SJSA1 (cell line): ENCODE measurements at regions not wholly inside any gene's neighbourhood (a gene's known extent, or its start where the extent isn't known, plus 50 kb on each side); places are given as distances from the start of the nearest gene placed in this dataset.

Experiments
- DNase-seq, 2 experiments: peaks; one replicate each; pipeline ENCODE4 v3.0.0-alpha.2; 2015 to 2020; ENCODE audit warnings: low spot score in 2 of 2, low read depth in 1 of 2
- H3K27ac ChIP-seq: fragments of 250-450 bp; sonication (Bioruptor Pico); 2 replicates; pipeline ENCODE4 v1.5.1; 2020; ENCODE audit warnings: mild to moderate bottlenecking, moderate library complexity
- H3K27me3 ChIP-seq: fragments of 250-450 bp; sonication (Bioruptor Pico); replicated peaks from 2 replicates; pipeline ENCODE4 v1.5.1; 2020; ENCODE audit warnings: mild to moderate bottlenecking, moderate library complexity
- H3K36me3 ChIP-seq: fragments of 250-450 bp; sonication (Bioruptor Pico); 2 replicates; pipeline ENCODE4 v1.5.1; 2020; ENCODE audit warnings: mild to moderate bottlenecking
- H3K4me1 ChIP-seq: fragments of 250-450 bp; sonication (Bioruptor Pico); replicated peaks from 2 replicates; pipeline ENCODE4 v1.6.1; 2021; ENCODE audit warnings: mild to moderate bottlenecking
- H3K4me3 ChIP-seq: fragments of 250-450 bp; sonication (Bioruptor Pico); 2 replicates; pipeline ENCODE4 v1.5.1; 2020; ENCODE audit warnings: mild to moderate bottlenecking
- H3K9me3 ChIP-seq: fragments of 250-450 bp; sonication (Bioruptor Pico); replicated peaks from 2 replicates; pipeline ENCODE4 v1.5.1; 2020; ENCODE audit warnings: mild to moderate bottlenecking

DNA sequence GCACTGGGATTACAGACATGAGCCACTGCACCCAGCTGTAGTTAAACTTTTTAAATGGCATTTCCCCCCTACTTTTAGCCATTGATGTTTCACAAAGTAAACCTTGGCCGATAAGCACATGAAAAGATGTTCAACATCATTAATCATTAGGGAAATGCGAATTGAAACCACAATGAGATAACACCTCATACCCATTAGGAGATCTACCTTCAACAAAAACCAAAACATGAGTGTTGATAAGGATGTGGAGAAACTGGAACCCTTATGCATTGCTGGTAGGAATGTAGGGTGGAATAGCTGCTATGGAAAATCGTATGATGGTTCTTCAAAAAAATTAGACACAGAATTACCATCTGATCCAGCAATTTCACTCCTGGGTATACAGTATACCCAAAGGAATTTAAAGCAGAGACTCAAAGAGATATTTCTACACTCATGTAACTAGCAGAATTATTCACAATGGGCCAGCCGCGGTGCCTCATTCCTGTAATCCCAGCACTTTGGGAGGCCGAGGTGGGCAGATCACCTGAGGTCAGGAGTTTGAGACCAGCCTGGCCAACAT, 286.5 kb upstream of the JARID2 start:
- Histone ChIP-seq H3K4me1 (no peaks in the 10 kb centered on the region), H3K4me3 (no peak overlapping the region), H3K36me3 (no peaks in the 10 kb centered on the region), H3K27me3 (no peaks in the 10 kb centered on the region), H3K27ac (no peak overlapping the region), H3K9me3 (0 out of 2 replicates have a peak, but pooled peaks cover 10% of the 10 kb centered on the region)
- DNase-seq: no peak

DNA sequence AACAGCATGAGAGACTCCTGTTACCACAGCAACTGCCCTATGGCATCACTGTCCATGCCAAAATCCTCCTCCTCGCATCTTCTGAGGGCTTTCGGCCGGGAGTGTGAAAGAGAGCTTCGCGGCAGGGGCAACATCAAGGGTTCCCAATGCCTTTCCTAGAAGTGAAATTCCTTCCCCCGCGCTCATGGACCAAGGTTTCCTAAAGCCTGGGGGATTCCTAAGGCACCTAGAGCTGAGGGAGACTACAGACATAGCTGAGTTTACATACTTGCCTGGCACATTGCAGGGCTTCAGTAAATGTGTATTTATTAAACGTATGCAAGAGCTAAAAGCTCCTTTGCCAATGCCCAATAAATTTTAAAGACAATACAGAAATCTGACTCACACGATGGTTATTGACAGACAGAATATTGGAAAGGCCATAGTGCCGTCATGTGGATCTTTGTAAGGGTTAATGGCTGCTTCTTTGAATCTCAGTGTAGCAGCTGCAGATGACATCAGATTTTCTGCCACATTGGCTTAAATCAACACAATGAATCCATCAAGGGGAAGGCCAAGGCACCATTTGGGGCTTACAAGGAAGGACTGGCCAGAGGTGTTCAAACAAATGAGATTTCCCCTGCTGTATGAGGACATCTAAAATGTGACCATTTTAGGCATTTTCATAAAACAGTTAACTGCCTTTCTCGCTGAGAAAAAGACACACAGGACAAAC, 281.2 kb upstream of the JARID2 start:
- DNase-seq: no peak
- Histone ChIP-seq H3K36me3 (no peaks in the 10 kb centered on the region), H3K4me3 (no peak overlapping the region), H3K4me1 (no peaks in the 10 kb centered on the region), H3K9me3 (peaks cover 21% of the 10 kb centered on the region; the same call in 1 of the 2 replicates), H3K27me3 (no peaks in the 10 kb centered on the region), H3K27ac (no peak overlapping the region)

DNA sequence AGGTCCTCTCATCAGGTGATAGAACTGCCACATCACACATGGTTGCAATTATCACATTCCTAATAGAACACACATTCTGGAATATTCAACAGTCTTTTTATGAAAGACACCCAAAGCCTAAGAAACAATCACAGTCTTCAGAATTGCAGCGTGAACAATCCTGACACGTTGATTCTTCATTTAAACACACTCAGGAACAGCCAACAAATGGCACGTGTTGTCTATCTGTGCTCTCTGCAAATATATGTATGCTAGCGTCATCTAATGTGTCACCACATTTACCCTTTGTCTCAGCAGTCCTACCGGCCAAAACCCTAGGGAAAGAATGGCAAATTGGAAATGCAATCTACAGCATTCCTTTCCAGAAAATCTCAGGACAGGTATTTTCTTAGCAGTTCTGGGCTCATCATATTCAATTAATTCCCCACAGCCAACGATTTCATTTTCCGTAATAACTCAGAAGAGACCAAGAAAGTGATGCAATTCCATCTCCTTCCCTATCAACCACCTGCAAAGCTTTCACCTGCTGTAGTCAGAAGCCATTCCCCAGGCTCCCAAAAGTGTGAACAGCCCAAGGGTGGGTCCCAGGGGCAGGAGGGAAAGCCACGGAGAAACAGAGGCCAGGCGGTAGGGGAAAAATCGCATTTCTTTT, 280.3 kb upstream of the JARID2 start:
- H3K4me3 ChIP-seq: no peak overlapping the region
- H3K36me3 ChIP-seq: no peaks in the 10 kb centered on the region
- no peaks in the 10 kb centered on the region for H3K27me3 ChIP-seq
- no peaks in the 10 kb centered on the region for H3K4me1 ChIP-seq
- no peak overlapping the region for H3K27ac ChIP-seq
- H3K9me3 ChIP-seq: peaks cover 21% of the 10 kb centered on the region; the same call in 1 of the 2 replicates
- no peak for DNase-seq

DNA sequence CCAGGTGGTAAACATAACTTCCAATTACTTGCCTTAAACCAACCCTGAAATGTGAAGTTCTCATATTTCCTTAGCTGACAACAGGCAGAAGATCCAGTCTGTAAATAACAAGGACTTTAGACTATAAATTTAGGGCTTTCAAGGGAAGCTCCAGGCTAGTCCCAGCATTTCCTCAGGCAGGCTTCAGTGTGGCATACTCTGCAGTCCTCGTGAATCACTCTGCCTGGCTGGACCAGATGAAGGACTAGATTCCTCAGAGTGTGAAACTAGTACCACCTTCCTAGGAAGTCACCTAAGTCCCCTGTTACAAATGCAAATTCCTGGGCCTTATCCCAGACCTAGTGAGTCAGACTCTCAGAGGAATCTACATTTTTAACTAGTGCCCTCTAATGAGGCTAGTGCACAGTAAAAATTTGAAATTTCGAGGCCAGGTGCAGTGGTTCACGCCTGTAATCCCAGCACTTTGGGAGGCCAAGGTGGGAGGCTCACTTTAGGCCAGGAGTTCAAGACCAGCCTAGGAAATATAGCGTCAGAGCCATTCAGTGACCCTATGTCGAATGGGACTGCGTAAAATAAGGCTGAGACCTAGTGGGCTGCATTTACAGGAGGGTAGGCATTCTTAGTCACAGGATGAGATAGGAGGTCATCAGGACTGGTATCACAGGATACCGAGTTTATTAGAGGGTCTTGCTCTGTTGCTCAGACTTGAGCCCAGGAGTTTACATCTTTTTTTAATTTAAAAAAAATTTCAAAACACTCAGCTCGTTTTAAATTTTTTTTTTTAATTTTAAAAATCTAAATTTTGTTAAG, 279.6 kb upstream of the JARID2 start:
- no peaks in the 10 kb centered on the region for H3K36me3 ChIP-seq
- no peak overlapping the region for H3K4me3 ChIP-seq
- no peak for DNase-seq
- H3K27me3 ChIP-seq: no peaks in the 10 kb centered on the region
- no peaks in the 10 kb centered on the region for H3K4me1 ChIP-seq
- no peak overlapping the region for H3K27ac ChIP-seq
- H3K9me3 ChIP-seq: peaks cover 21% of the 10 kb centered on the region; the same call in 1 of the 2 replicates

DNA sequence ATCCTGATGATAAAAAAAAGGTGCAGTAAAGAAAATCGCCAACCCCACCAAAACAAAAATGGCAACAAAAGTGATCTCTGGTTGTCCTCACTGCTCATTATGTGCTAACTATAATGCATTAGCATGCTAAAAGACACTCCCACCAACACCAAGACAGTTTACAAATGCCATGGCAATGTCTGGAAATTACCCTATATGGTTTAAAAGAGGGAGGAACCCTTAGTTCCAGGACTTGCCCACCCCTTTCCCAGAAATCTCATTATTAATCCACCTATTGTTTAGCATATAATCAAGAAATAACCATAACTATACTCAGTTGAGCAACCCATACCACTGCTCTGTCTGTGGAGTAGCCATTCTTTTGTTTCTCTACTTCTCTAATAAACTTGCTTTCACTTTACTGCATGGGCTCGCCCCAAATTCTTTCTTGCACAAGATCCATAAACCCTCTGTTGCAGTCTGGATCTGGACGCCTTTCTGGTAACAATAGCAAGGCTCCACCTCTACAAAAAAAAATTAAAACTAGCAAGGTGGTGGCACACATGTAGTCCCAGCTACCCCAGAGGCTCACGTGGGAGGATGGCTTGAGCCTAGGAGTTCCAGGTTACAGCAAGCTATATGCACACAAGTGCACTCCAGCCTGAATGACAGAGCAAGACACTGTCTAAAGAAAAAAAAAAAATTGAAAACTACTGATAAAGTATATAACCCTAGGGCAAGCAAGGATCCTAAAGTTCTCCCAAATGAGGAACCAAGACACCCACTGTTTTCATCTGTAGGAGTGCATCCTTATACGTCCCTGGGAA, 278.8 kb upstream of the JARID2 start:
- no peak for DNase-seq
- no peaks in the 10 kb centered on the region for H3K27me3 ChIP-seq
- no peak overlapping the region for H3K4me3 ChIP-seq
- H3K36me3 ChIP-seq: no peaks in the 10 kb centered on the region
- H3K27ac ChIP-seq: no peak overlapping the region
- no peaks in the 10 kb centered on the region for H3K4me1 ChIP-seq
- H3K9me3 ChIP-seq: peaks cover 21% of the 10 kb centered on the region; the same call in 1 of the 2 replicates

DNA sequence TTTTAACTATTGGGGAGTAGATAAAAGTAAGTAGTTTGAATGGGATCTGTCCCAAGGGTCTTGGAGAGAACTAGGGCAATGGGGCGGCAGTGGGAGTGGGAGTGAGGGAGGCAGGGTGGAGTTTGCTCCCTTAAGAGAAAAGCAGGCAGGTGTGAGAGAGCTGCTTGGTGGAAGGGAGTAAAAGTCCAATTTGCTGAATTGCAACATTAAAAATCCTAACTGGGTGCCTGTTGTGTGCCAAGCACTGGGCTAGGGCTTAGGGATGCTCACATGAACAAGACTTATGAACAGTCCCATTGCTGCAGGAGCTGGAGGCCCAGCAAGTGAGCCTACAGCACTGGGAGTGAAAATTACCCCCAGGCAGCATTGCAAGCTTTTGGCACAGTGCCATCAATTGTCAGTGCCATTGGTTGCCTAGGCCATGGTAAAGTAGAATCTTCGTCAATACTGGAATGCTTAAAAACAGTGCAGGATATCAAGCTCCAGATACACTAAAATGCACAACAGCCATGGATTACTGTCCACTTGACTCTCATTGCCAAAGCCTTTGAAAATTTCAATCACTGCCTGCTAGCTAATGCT, 277.7 kb upstream of the JARID2 start:
- H3K9me3 ChIP-seq: peaks cover 19% of the 10 kb centered on the region; the same call in 1 of the 2 replicates
- H3K4me1 ChIP-seq: no peaks in the 10 kb centered on the region
- no peaks in the 10 kb centered on the region for H3K27me3 ChIP-seq
- no peaks in the 10 kb centered on the region for H3K36me3 ChIP-seq
- no peak overlapping the region for H3K27ac ChIP-seq
- no peak overlapping the region for H3K4me3 ChIP-seq
- DNase-seq: no peak

DNA sequence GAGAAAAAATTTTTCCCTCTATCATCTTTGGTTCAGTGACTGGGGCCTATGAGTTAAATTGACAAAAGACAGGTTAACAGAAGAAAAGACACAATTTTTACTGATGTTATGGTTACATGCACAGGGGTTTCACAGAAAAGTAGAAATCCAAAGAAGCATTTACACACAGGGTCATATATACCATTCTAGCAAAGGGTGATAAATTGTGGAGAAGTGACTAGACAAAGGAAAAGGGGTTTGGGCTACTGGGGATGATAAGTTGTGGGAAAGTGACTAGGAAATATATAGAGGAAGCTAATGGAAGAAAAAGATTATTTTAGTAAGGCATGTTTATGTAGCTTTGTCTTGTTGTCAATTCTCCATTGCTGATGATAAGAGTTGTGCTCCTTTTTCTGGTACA, 276.7 kb upstream of the JARID2 start:
- H3K27me3 ChIP-seq: no peaks in the 10 kb centered on the region

DNA sequence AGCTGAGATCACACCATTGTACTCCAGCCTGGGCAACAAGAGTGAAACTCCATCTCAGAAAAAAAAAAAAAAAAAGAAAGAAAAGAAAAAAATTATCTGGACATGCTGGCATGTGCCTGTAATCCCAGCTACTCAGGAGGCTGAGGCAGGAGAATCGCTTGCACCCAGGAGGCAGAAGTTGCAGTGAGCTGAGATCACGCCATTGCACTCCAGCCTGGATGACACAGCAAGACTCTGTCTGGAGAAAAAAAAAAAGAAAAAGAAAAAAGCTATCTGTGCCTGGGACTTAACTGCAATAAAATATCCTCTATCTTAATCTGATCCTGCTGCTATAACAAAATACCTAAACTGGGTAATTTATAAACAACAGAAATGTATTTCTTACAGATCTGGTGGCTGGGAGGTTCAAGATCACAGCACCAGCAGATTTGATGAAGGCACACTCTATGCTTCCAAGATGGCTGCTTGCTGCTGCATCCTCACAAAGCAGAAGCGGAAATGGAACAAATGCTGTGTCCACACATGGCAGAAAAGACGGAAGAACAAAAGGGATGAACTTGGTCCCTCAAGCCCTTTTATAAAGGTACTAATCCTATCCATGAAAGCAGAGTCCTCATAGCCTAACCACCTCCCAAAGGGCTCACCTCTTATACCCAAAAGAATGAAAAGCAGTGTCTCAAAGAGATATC, 273.3 kb upstream of the JARID2 start:
- H3K27ac ChIP-seq: no peak overlapping the region
- H3K36me3 ChIP-seq: no peaks in the 10 kb centered on the region
- no peak overlapping the region for H3K4me3 ChIP-seq
- H3K4me1 ChIP-seq: no peaks in the 10 kb centered on the region
- peaks cover 7% of the 10 kb centered on the region; the same call in 1 of the 2 replicates for H3K9me3 ChIP-seq
- H3K27me3 ChIP-seq: no peaks in the 10 kb centered on the region
- no peak for DNase-seq

More for the DNA sequence above, 276.7 kb upstream of the JARID2 start:
- no peak for DNase-seq
- H3K4me3 ChIP-seq: no peak overlapping the region
- H3K4me1 ChIP-seq: no peaks in the 10 kb centered on the region
- no peaks in the 10 kb centered on the region for H3K36me3 ChIP-seq
- H3K9me3 ChIP-seq: peaks cover 18% of the 10 kb centered on the region; the same call in 1 of the 2 replicates
- no peak overlapping the region for H3K27ac ChIP-seq

DNA sequence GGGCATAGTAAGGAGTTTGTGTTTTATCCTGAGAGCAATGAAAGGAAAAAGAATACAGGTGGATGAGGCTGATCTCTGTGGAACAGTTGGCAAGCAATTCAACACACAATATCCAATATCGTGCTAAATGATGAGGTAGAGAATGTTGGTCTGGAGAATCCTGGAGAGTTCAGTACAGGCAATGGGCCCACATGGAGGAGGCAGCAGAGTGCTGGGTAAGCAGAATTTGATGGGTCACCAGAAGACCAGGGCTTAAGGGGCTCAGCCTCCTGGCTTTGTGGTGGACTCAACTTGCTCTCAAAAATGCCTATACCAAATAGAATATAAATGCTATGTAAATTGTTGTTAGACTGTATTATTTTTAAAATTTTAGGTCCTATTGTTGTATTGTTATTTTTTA, 271.5 kb upstream of the JARID2 start:
- H3K9me3 ChIP-seq: peaks cover 5% of the 10 kb centered on the region; the same call in 1 of the 2 replicates
- no peak overlapping the region for H3K27ac ChIP-seq
- H3K36me3 ChIP-seq: no peaks in the 10 kb centered on the region
- H3K27me3 ChIP-seq: no peaks in the 10 kb centered on the region
- no peaks in the 10 kb centered on the region for H3K4me1 ChIP-seq
- H3K4me3 ChIP-seq: no peak overlapping the region
- no peak for DNase-seq

DNA sequence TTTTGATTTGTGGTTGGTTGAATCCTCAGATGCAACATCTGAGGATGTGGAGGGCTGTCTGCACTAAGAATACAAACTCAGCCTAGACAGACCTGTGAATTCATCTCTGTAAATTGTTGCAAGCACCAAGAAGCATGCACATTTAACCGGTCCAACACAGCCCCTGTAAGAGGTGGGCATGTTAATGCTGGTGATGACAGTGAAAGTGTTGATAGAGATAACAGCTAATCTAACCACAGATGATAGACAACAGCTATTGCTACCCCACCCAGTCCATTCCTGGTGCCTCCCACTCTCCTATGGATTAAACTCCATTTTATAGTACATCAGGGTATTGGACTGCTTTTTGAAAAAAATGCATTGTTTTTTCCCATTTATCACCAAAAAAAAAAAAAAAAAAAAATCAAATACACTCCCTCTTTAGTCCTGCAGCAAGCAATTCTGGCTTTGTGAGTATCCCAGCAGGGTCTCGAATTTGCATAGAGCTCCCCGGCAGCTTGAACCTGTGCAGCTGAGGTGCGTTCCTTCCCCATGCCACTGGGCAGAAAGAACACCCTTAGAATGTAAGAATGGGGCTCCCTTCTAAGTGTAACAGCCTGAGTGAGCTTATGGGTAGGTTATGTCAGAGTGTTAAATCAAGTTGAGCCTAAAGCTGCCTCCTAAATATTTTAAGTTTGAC, 270.9 kb upstream of the JARID2 start:
- no peaks in the 10 kb centered on the region for H3K36me3 ChIP-seq
- 0 out of 2 replicates have a peak, but pooled peaks cover 3% of the 10 kb centered on the region for H3K9me3 ChIP-seq
- H3K4me3 ChIP-seq: no peak overlapping the region
- no peak for DNase-seq
- H3K27ac ChIP-seq: no peak overlapping the region
- H3K27me3 ChIP-seq: no peaks in the 10 kb centered on the region
- H3K4me1 ChIP-seq: no peaks in the 10 kb centered on the region

DNA sequence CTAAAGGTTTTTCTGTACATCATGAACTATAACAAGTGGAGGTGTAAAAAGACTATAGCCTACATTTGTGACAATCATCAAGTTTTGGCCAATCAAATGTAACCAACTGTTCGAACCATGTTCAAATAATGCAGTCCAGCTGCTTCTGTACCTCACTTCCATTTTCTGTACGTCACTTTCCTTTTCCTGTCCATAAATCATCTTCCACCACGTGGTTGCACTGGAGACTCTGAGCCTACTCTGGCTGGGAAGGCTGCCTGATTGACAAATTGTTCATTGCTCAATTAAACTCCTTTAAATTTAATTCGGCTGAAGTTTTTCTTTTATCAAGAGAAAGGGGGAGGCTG, 270.4 kb upstream of the JARID2 start:
- 0 out of 2 replicates have a peak, but pooled peaks cover 3% of the 10 kb centered on the region for H3K9me3 ChIP-seq
- no peaks in the 10 kb centered on the region for H3K36me3 ChIP-seq
- no peaks in the 10 kb centered on the region for H3K27me3 ChIP-seq
- no peak overlapping the region for H3K4me3 ChIP-seq
- H3K4me1 ChIP-seq: no peaks in the 10 kb centered on the region
- no peak for DNase-seq
- H3K27ac ChIP-seq: no peak overlapping the region

DNA sequence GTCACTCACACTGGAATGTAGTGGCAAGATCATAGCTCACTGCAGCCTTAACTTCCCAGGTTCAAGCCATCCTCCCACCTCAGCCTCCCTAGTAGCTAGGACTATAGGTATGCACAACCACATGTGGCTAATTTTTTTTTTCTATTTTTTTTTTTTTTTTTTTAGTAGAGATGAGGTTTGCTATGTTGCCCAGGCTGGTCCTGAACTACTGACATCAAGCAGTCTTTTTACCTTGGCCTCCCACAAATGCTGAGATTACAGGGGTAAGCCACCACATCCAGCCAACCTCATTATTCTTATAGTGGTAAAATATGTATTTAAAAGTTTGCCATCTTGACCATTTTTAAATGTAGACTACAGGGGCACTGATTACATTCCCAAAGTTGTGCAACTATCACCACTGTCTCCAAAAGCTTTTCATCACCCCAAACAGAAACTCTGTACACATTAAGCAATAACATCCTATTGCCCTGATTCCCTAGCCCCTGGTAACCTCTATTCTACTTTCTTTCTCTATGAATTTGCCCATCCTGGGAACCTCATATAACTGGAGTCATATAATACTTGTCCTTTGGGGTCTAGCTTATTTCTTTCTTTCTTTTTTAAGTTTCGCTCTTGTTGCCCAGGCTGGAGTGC, 268.0 kb upstream of the JARID2 start:
- Histone ChIP-seq H3K4me3 (no peak overlapping the region), H3K36me3 (no peaks in the 10 kb centered on the region), H3K27me3 (no peaks in the 10 kb centered on the region), H3K4me1 (no peaks in the 10 kb centered on the region), H3K27ac (no peak overlapping the region), H3K9me3 (no peaks in the 10 kb centered on the region)
- DNase-seq: no peak
